Activated naive CD8-positive, alpha-beta T cell treated with anti-CD3 and anti-CD28 coated beads, Interleukin-2, amount 50 U/mL, for 24 hours (primary cell): ENCODE measurements at regions not wholly inside any gene's neighbourhood (a gene's known extent, or its start where the extent isn't known, plus 50 kb on each side); places are given as distances from the start of the nearest gene placed in this dataset.

Experiments
- ATAC-seq: fragments of 150-1000 bp; cut with Tn5 transposase; one replicate; pipeline ENCODE4 v1.10.0; 2021
- DNase-seq: peaks from one replicate; pipeline ENCODE4 v3.0.0; 2021
- H3K27ac Mint-ChIP-seq: one replicate; pipeline ENCODE4 v1.8.0; 2021; ENCODE audit warnings: mild to moderate bottlenecking, mixed read lengths
- H3K27me3 Mint-ChIP-seq: one replicate; pipeline ENCODE4 v1.8.0; 2021; ENCODE audit warnings: mixed read lengths
- H3K36me3 Mint-ChIP-seq: one replicate; pipeline ENCODE4 v1.8.0; 2021; ENCODE audit warnings: low read depth, mixed read lengths
- H3K4me1 Mint-ChIP-seq: one replicate; pipeline ENCODE4 v1.8.0; 2021; ENCODE audit warnings: mixed read lengths
- H3K4me3 Mint-ChIP-seq: one replicate; pipeline ENCODE4 v1.8.0; 2021; ENCODE audit warnings: mild to moderate bottlenecking, moderate library complexity, mixed read lengths
- H3K9me3 Mint-ChIP-seq: one replicate; pipeline ENCODE4 v1.8.0; 2021; ENCODE audit warnings: mixed read lengths

GRCh38 chr11:116207019-116207418, 565.8 kb downstream of the BUD13 start:
- no peak for DNase-seq
- Mint-ChIP-seq H3K27me3 (peaks cover 2% of the 10 kb centered on the region), H3K27ac (no peak overlapping the region), H3K4me3 (no peak overlapping the region), H3K36me3 (no peaks in the 10 kb centered on the region), H3K9me3 (no peaks in the 10 kb centered on the region), H3K4me1 (no peaks in the 10 kb centered on the region)
- no peak for ATAC-seq

GRCh38 chr11:116202922-116203321, 569.9 kb downstream of the BUD13 start:
- Mint-ChIP-seq H3K36me3 (no peaks in the 10 kb centered on the region), H3K27me3 (peaks cover 2% of the 10 kb centered on the region), H3K9me3 (no peaks in the 10 kb centered on the region), H3K4me1 (no peaks in the 10 kb centered on the region), H3K4me3 (no peak overlapping the region), H3K27ac (no peak overlapping the region)
- DNase-seq: no peak
- ATAC-seq: no peak

- no peak for DNase-seq
- Mint-ChIP-seq H3K4me1 (no peaks in the 10 kb centered on the region), H3K27me3 (peaks cover 4% of the 10 kb centered on the region), H3K4me3 (no peak overlapping the region), H3K36me3 (no peaks in the 10 kb centered on the region), H3K27ac (no peak overlapping the region), H3K9me3 (no peaks in the 10 kb centered on the region)
- no peak for ATAC-seq
Measured at GRCh38 chr11:116200564-116200963, 572.2 kb downstream of the BUD13 start.

GRCh38 chr11:116199182-116199581, 573.6 kb downstream of the BUD13 start:
- Mint-ChIP-seq H3K9me3 (no peaks in the 10 kb centered on the region), H3K27me3 (peaks cover 12% of the 10 kb centered on the region), H3K4me3 (no peak overlapping the region), H3K4me1 (no peaks in the 10 kb centered on the region), H3K27ac (no peak overlapping the region), H3K36me3 (no peaks in the 10 kb centered on the region)
- no peak for DNase-seq
- no peak for ATAC-seq

- Mint-ChIP-seq H3K36me3 (no peaks in the 10 kb centered on the region), H3K27ac (no peak overlapping the region), H3K27me3 (peaks cover 29% of the 10 kb centered on the region)
Measured at GRCh38 chr11:116194156-116194904, 578.5 kb downstream of the BUD13 start.

GRCh38 chr11:116193321-116194131, 579.3 kb downstream of the BUD13 start:
- peaks cover 29% of the 10 kb centered on the region for H3K27me3 Mint-ChIP-seq
- H3K36me3 Mint-ChIP-seq: no peaks in the 10 kb centered on the region
- no peak overlapping the region for H3K4me3 Mint-ChIP-seq
- no peaks in the 10 kb centered on the region for H3K9me3 Mint-ChIP-seq
- H3K27ac Mint-ChIP-seq: no peak overlapping the region
- ATAC-seq (no peak), DNase-seq (no peak)
- no peaks in the 10 kb centered on the region for H3K4me1 Mint-ChIP-seq

More at GRCh38 chr11:116194156-116194904, 578.5 kb downstream of the BUD13 start:
- Mint-ChIP-seq H3K9me3 (no peaks in the 10 kb centered on the region), H3K4me1 (no peaks in the 10 kb centered on the region), H3K4me3 (no peak overlapping the region)
- ATAC-seq: no peak
- no peak for DNase-seq

- no peak for DNase-seq
- H3K36me3 Mint-ChIP-seq: no peaks in the 10 kb centered on the region
- H3K9me3 Mint-ChIP-seq: no peaks in the 10 kb centered on the region
- ATAC-seq: no peak
- H3K27me3 Mint-ChIP-seq: peaks cover 26% of the 10 kb centered on the region
- no peaks in the 10 kb centered on the region for H3K4me1 Mint-ChIP-seq
- no peak overlapping the region for H3K4me3 Mint-ChIP-seq
- H3K27ac Mint-ChIP-seq: no peak overlapping the region
Measured at GRCh38 chr11:116192509-116193210, 580.1 kb downstream of the BUD13 start.

- no peak overlapping the region for H3K27ac Mint-ChIP-seq
- H3K4me1 Mint-ChIP-seq: no peaks in the 10 kb centered on the region
- no peaks in the 10 kb centered on the region for H3K36me3 Mint-ChIP-seq
- H3K9me3 Mint-ChIP-seq: no peaks in the 10 kb centered on the region
- no peak for DNase-seq
- no peak overlapping the region for H3K4me3 Mint-ChIP-seq
- ATAC-seq: no peak
- peaks cover 24% of the 10 kb centered on the region for H3K27me3 Mint-ChIP-seq
Measured at GRCh38 chr11:116190861-116191260, 581.9 kb downstream of the BUD13 start.

GRCh38 chr11:116189408-116190170, 583.2 kb downstream of the BUD13 start:
- ATAC-seq (no peak), DNase-seq (no peak)
- Mint-ChIP-seq H3K27ac (no peak overlapping the region), H3K36me3 (no peaks in the 10 kb centered on the region), H3K9me3 (no peaks in the 10 kb centered on the region), H3K4me3 (no peak overlapping the region), H3K27me3 (peaks cover 21% of the 10 kb centered on the region), H3K4me1 (no peaks in the 10 kb centered on the region)

GRCh38 chr11:116188350-116188749, 584.4 kb downstream of the BUD13 start:
- no peak overlapping the region for H3K27ac Mint-ChIP-seq
- DNase-seq: no peak
- no peak for ATAC-seq
- H3K4me3 Mint-ChIP-seq: no peak overlapping the region
- H3K27me3 Mint-ChIP-seq: peaks cover 10% of the 10 kb centered on the region
- H3K4me1 Mint-ChIP-seq: no peaks in the 10 kb centered on the region
- H3K9me3 Mint-ChIP-seq: no peaks in the 10 kb centered on the region
- H3K36me3 Mint-ChIP-seq: no peaks in the 10 kb centered on the region

- Mint-ChIP-seq H3K27me3 (no peaks in the 10 kb centered on the region), H3K27ac (no peak overlapping the region), H3K4me3 (no peak overlapping the region), H3K36me3 (no peaks in the 10 kb centered on the region), H3K9me3 (no peaks in the 10 kb centered on the region), H3K4me1 (no peaks in the 10 kb centered on the region)
- DNase-seq (no peak), ATAC-seq (no peak)
Measured at GRCh38 chr11:116187026-116187425, 585.8 kb downstream of the BUD13 start.

- H3K9me3 Mint-ChIP-seq: no peaks in the 10 kb centered on the region
- ATAC-seq (no peak), DNase-seq (no peak)
- H3K27ac Mint-ChIP-seq: no peak overlapping the region
- H3K4me3 Mint-ChIP-seq: no peak overlapping the region
- no peaks in the 10 kb centered on the region for H3K27me3 Mint-ChIP-seq
- no peaks in the 10 kb centered on the region for H3K36me3 Mint-ChIP-seq
- no peaks in the 10 kb centered on the region for H3K4me1 Mint-ChIP-seq
Measured at GRCh38 chr11:116185551-116185950, 587.2 kb downstream of the BUD13 start.

GRCh38 chr11:116184763-116185162, 588.0 kb downstream of the BUD13 start:
- no peak overlapping the region for H3K4me3 Mint-ChIP-seq
- ATAC-seq: no peak
- H3K27me3 Mint-ChIP-seq: no peaks in the 10 kb centered on the region
- DNase-seq: no peak
- H3K36me3 Mint-ChIP-seq: no peaks in the 10 kb centered on the region
- no peaks in the 10 kb centered on the region for H3K4me1 Mint-ChIP-seq
- H3K9me3 Mint-ChIP-seq: no peaks in the 10 kb centered on the region
- no peak overlapping the region for H3K27ac Mint-ChIP-seq

- no peak overlapping the region for H3K4me3 Mint-ChIP-seq
- H3K36me3 Mint-ChIP-seq: no peaks in the 10 kb centered on the region
- no peak overlapping the region for H3K27ac Mint-ChIP-seq
- DNase-seq: no peak
- H3K27me3 Mint-ChIP-seq: no peaks in the 10 kb centered on the region
- ATAC-seq: no peak
- no peaks in the 10 kb centered on the region for H3K9me3 Mint-ChIP-seq
- H3K4me1 Mint-ChIP-seq: no peaks in the 10 kb centered on the region
Measured at GRCh38 chr11:116182356-116182966, 590.3 kb downstream of the BUD13 start.
